ENCODE measurements at regions not wholly inside any gene's neighbourhood (a gene's known extent, or its start where the extent isn't known, plus 50 kb on each side); places are given as distances from the start of the nearest gene placed in this dataset.

GRCh38 chr14:71204768-71205167 lies 297.5 kb downstream of the PCNX1 start:
- no peaks in the 10 kb centered on the region for H3K9me3 ChIP-seq
- H3K36me3 ChIP-seq = no peaks in the 10 kb centered on the region
- TF ChIP-seq, protein P1, sequence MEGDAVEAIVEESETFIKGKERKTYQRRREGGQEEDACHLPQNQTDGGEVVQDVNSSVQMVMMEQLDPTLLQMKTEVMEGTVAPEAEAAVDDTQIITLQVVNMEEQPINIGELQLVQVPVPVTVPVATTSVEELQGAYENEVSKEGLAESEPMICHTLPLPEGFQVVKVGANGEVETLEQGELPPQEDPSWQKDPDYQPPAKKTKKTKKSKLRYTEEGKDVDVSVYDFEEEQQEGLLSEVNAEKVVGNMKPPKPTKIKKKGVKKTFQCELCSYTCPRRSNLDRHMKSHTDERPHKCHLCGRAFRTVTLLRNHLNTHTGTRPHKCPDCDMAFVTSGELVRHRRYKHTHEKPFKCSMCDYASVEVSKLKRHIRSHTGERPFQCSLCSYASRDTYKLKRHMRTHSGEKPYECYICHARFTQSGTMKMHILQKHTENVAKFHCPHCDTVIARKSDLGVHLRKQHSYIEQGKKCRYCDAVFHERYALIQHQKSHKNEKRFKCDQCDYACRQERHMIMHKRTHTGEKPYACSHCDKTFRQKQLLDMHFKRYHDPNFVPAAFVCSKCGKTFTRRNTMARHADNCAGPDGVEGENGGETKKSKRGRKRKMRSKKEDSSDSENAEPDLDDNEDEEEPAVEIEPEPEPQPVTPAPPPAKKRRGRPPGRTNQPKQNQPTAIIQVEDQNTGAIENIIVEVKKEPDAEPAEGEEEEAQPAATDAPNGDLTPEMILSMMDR (IDR thresholded peaks at IDR 0.05) = no peak
- H3K4me3 ChIP-seq (ENCODE audit: low read depth in 1 of 2, low read length in 1 of 2) = no peak overlapping the region
- H3K4me1 ChIP-seq (ENCODE audit: control insufficient read depth in 1 of 2, insufficient read depth in 1 of 2, low read depth in 1 of 2, low read length in 1 of 2) = no peaks in the 10 kb centered on the region
- H3K27me3 ChIP-seq = no peaks in the 10 kb centered on the region
- no peak overlapping the region for H3K27ac ChIP-seq

- TF ChIP-seq, protein P1 (IDR thresholded peaks at IDR 0.05) = no peak
- no peak overlapping the region for H3K4me3 ChIP-seq (ENCODE audit: low read depth in 1 of 2, low read length in 1 of 2)
- no peak overlapping the region for H3K27ac ChIP-seq
- no peaks in the 10 kb centered on the region for H3K36me3 ChIP-seq
- no peaks in the 10 kb centered on the region for H3K9me3 ChIP-seq
- H3K27me3 ChIP-seq = no peaks in the 10 kb centered on the region
- no peaks in the 10 kb centered on the region for H3K4me1 ChIP-seq (ENCODE audit: control insufficient read depth in 1 of 2, insufficient read depth in 1 of 2, low read depth in 1 of 2, low read length in 1 of 2)
These were observed 298.9 kb downstream of the PCNX1 start for GRCh38 chr14:71206123-71206522.

GRCh38 chr14:71206766-71207371 lies 299.6 kb downstream of the PCNX1 start:
- Histone ChIP-seq H3K27me3 (no peaks in the 10 kb centered on the region), H3K36me3 (no peaks in the 10 kb centered on the region), H3K4me1 (ENCODE audit: control insufficient read depth in 1 of 2, insufficient read depth in 1 of 2, low read depth in 1 of 2, low read length in 1 of 2) (no peaks in the 10 kb centered on the region), H3K9me3 (no peaks in the 10 kb centered on the region), H3K4me3 (ENCODE audit: low read depth in 1 of 2, low read length in 1 of 2) (no peak overlapping the region), H3K27ac (no peak overlapping the region)
- TF ChIP-seq, protein P1 (IDR thresholded peaks at IDR 0.05) = no peak

GRCh38 chr14:71208702-71209357 lies 301.6 kb downstream of the PCNX1 start:
- TF ChIP-seq, protein P1 (IDR thresholded peaks at IDR 0.05) = no peak
- no peaks in the 10 kb centered on the region for H3K4me1 ChIP-seq (ENCODE audit: control insufficient read depth in 1 of 2, insufficient read depth in 1 of 2, low read depth in 1 of 2, low read length in 1 of 2)
- H3K36me3 ChIP-seq = no peaks in the 10 kb centered on the region
- H3K4me3 ChIP-seq (ENCODE audit: low read depth in 1 of 2, low read length in 1 of 2) = no peak overlapping the region
- no peaks in the 10 kb centered on the region for H3K27me3 ChIP-seq
- H3K27ac ChIP-seq = no peak overlapping the region
- H3K9me3 ChIP-seq = no peaks in the 10 kb centered on the region

DNA sequence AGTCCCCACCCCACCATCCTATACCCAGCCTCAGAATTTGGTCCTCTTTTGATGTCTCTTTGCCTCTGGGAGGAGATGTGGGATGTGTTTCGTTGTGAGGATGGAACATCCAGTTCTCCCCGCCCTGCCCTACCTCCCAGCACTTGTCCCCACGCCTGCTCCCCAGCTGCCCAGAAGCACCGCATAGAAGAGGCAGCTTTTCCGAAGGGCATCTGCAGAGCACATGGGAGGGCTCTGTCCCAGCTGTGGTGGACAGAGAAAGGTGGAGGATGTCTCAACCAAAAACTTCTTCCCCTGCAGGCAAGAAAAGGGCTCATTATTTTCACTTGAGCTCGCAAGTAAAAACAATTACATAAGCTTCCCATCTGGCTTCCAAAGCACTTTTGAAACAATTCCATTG lies 302.6 kb downstream of the PCNX1 start:
- Histone ChIP-seq H3K9me3 (no peaks in the 10 kb centered on the region), H3K4me3 (ENCODE audit: low read depth in 1 of 2, low read length in 1 of 2) (no peak overlapping the region), H3K27me3 (no peaks in the 10 kb centered on the region), H3K27ac (no peak overlapping the region), H3K4me1 (ENCODE audit: control insufficient read depth in 1 of 2, insufficient read depth in 1 of 2, low read depth in 1 of 2, low read length in 1 of 2) (no peaks in the 10 kb centered on the region), H3K36me3 (no peaks in the 10 kb centered on the region)
- TF ChIP-seq, protein P1 (IDR thresholded peaks at IDR 0.05) = no peak
